Left lung (tissue), 4 donors: ENCODE measurements at regions not wholly inside any gene's neighbourhood (a gene's known extent, or its start where the extent isn't known, plus 50 kb on each side); places are given as distances from the start of the nearest gene placed in this dataset.

Experiments used
- ATAC-seq: fragments of 200-7000 bp; cut with Tn5 transposase; one replicate; pipeline ENCODE4 v1.9.1; 2020; ENCODE audit warnings: moderate library complexity
- DNase-seq, 4 donors: peaks; one replicate each; pipeline ENCODE4 v3.0.0-alpha.2; 2013 to 2020
- H3K27ac ChIP-seq, 2 donors: fragments of 200-600 bp; sonication (generic) in 1 of 2; one replicate each; pipeline versions ENCODE4 v1.5.0 to v1.8.0; 2020 to 2021
- H3K27me3 ChIP-seq, 2 donors: fragments of 200-600 bp; sonication (generic) in 1 of 2; one replicate each; pipeline versions ENCODE4 v1.5.0 to v1.8.0; 2020 to 2021
- H3K36me3 ChIP-seq, 2 donors: fragments of 200-600 bp; sonication (generic) in 1 of 2; one replicate each; pipeline versions ENCODE4 v1.5.0 to v1.8.0; 2020 to 2021
- H3K4me1 ChIP-seq, 2 donors: fragments of 200-600 bp; one replicate each; pipeline ENCODE4 v1.8.0; 2021
- H3K4me3 ChIP-seq, 2 donors: fragments of 200-600 bp; sonication (generic) in 1 of 2; one replicate each; pipeline versions ENCODE4 v1.5.0 to v1.8.0; 2020 to 2021; ENCODE audit warnings: mild to moderate bottlenecking in 1 of 2
- H3K9me3 ChIP-seq, 2 donors: fragments of 200-600 bp; sonication (generic) in 1 of 2; one replicate each; pipeline versions ENCODE4 v1.5.0 to v1.8.0; 2020 to 2021
- CTCF ChIP-seq, 2 donors: fragments of 200-600 bp; sonication (generic) in 1 of 2; IDR thresholded peaks; one replicate each; pipeline versions ENCODE4 v1.5.0 to v1.8.0; 2021; ENCODE audit warnings: antibody characterized with exemption in 2 of 2
- intact Hi-C, 2 donors: fragments of 100-400 bp; cut with DNase I; formaldehyde crosslinking; loops; one replicate each; pipeline versions ENCODE4 v1.11.2 to v1.14.2; 2022
- donor health status: DM: no; HTN: yes; CAD: no.
- donor health status: DM: no; HTN: no; CAD: no.

DNA sequence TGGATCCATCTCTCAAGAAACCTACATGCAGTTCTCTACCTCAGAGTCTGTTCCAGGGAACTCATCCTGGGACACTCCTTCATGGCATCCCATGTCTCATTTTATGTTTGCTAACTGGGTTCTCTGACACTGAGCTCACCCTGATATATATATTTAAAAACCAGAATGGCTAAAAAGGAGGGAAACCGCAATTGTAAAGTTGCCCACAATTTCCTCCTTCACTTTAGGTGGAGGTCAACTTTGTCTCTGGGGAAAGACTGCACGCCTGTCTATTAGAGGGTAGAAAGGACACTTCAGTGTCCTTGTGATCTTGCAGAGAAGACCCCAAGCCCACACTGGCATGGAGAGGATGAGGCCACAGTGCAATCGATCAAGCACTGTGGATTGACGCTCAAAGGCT, 131.7 kb downstream of the TEX36 start:
- intact Hi-C loops: no loop called here
- H3K9me3 ChIP-seq: peaks cover 0 to 16% of the 10 kb centered on the region in 2 donors
- no peak overlapping the region for H3K27ac ChIP-seq
- DNase-seq (no peak), ATAC-seq (no peak)
- no peaks in the 10 kb centered on the region for H3K4me1 ChIP-seq
- H3K27me3 ChIP-seq: peaks cover 0 to 1% of the 10 kb centered on the region in 2 donors
- no peak for TF ChIP-seq CTCF (IDR thresholded peaks at IDR 0.05)
- H3K36me3 ChIP-seq: no peaks in the 10 kb centered on the region
- H3K4me3 ChIP-seq: no peak overlapping the region

GRCh38 chr10:125550362-125550761, 132.6 kb downstream of the TEX36 start:
- H3K27me3 ChIP-seq: no peaks in the 10 kb centered on the region
- DNase-seq (no peak), ATAC-seq (no peak)
- no peak overlapping the region for H3K4me3 ChIP-seq
- H3K36me3 ChIP-seq: no peaks in the 10 kb centered on the region
- intact Hi-C loops: no loop called here
- H3K9me3 ChIP-seq: peaks cover 0 to 16% of the 10 kb centered on the region in 2 donors
- H3K4me1 ChIP-seq: no peaks in the 10 kb centered on the region
- H3K27ac ChIP-seq: no peak overlapping the region
- no peak for TF ChIP-seq CTCF (IDR thresholded peaks at IDR 0.05)

GRCh38 chr10:125549653-125550052, 133.3 kb downstream of the TEX36 start:
- H3K4me3 ChIP-seq: no peak overlapping the region
- no peaks in the 10 kb centered on the region for H3K36me3 ChIP-seq
- intact Hi-C loops: no loop called here
- no peaks in the 10 kb centered on the region for H3K27me3 ChIP-seq
- H3K9me3 ChIP-seq: peaks cover 0 to 16% of the 10 kb centered on the region in 2 donors
- H3K27ac ChIP-seq: no peak overlapping the region
- no peak for TF ChIP-seq CTCF (IDR thresholded peaks at IDR 0.05)
- no peak for DNase-seq
- ATAC-seq: no peak
- H3K4me1 ChIP-seq: no peaks in the 10 kb centered on the region

- Histone ChIP-seq H3K9me3 (peaks cover 0 to 16% of the 10 kb centered on the region in 2 donors), H3K36me3 (no peaks in the 10 kb centered on the region), H3K27ac (no peak overlapping the region), H3K27me3 (no peaks in the 10 kb centered on the region), H3K4me3 (no peak overlapping the region), H3K4me1 (no peaks in the 10 kb centered on the region)
- no peak for TF ChIP-seq CTCF (IDR thresholded peaks at IDR 0.05)
- ATAC-seq (peak; percentile 74), DNase-seq (peak in 1 of 4 donors; percentile 46)
- intact Hi-C loops: no loop called here
Measured at GRCh38 chr10:125548878-125549277, 134.1 kb downstream of the TEX36 start.

DNA sequence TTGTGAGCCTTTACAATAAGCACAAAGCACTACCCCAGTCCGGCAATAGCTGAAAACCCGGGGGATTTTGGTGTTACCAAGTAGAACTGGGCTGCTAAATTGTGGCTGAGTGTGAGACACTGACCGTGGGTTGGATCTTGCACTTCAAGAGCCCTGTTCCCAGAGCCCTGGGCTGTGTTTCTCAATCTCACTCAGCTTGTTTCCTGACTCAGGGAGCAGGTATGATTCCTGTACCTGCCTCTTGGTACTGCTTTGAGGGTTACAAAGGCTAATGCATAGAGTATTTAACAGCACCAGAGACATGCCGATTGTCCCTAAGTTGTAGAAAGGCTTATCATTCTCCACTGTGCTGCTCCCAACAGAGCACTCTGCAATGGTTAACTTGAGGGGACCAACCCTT, 134.6 kb downstream of the TEX36 start:
- no peak overlapping the region for H3K4me3 ChIP-seq
- H3K4me1 ChIP-seq: no peaks in the 10 kb centered on the region
- DNase-seq (no peak), ATAC-seq (no peak)
- H3K27ac ChIP-seq: no peak overlapping the region
- intact Hi-C loops: no loop called here
- peaks cover 0 to 14% of the 10 kb centered on the region in 2 donors for H3K9me3 ChIP-seq
- no peak for TF ChIP-seq CTCF (IDR thresholded peaks at IDR 0.05)
- no peaks in the 10 kb centered on the region for H3K36me3 ChIP-seq
- H3K27me3 ChIP-seq: no peaks in the 10 kb centered on the region
